Activated effector memory CD4-positive, alpha-beta T cell treated with anti-CD3 and anti-CD28 coated beads, Interleukin-2, amount 50 U/mL, for 16 hours (primary cell): ENCODE measurements at regions not wholly inside any gene's neighbourhood (a gene's known extent, or its start where the extent isn't known, plus 50 kb on each side); places are given as distances from the start of the nearest gene placed in this dataset.
A peak's percentile ranks its signal among the peaks of the same experiment; 100 is the strongest.

Experiments used
- DNase-seq: peaks from one replicate; pipeline ENCODE4 v3.0.0-alpha.2; 2020

GRCh38 chr12:34526946-34527345 lies 504.6 kb downstream of the ALG10 start:
- DNase-seq, result no peak

- DNase-seq, result no peak
These were observed 525.0 kb downstream of the ALG10 start for GRCh38 chr12:34547276-34547675.

DNA sequence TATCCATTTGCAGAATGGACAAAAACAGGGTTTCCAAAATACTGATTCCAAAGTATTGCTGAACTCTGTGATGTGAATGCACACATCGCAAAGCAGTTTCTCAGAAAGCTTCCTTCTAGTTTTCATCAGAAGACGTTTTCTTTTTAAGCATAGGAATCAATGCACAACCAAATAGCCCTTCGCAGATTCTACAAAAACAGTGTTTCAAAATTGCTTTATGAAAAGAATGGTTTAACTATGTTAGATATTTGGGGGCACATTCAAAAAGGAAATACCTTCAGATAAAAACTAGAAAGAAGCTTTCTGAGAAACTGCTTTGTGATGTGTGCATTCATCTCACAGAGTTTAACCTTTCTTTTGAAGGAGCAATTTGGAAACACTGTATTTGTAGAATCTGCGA lies 569.7 kb downstream of the ALG10 start:
- DNase-seq, result no peak

- DNase-seq, result peak; percentile 45
These were observed 573.7 kb downstream of the ALG10 start for GRCh38 chr12:34595749-34596733.

- peak; percentile 25 for DNase-seq
These were observed 575.5 kb downstream of the ALG10 start for GRCh38 chr12:34597548-34598351.

- no peak for DNase-seq
These were observed 576.1 kb downstream of the ALG10 start for GRCh38 chr12:34598352-34598827.

DNA sequence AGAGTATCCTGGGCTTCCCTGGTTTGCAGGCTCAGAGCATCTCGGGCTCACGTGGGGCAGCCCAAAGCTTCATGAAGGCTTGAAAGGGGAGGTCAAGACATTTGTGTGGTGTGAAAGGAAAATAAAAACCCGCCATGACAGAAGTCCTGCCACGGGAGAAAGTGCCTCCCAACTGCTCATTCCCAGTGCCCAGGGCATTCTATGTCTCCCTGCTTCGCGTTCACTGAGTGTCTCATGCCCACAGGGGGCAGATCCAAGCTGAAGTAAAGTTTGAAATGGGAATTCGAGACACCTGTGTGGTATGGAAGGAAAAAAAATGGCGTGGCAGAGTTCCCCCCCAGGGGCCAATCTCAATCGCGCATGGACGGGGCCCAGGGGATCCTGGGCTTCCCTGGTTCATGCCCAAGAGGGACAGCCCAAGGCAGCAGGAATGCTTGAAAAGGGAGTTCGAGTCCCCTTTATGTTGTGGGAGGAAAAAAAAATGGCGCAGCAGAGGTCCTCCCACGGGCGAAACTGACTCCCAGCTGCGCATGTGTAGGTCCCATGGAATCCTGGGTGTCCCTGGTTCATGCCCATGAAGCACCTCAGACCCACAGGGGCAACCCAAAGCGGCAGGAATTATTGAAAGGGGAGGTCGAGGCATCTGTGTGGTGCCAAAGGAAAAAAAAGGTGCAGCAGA lies 576.7 kb downstream of the ALG10 start:
- DNase-seq, result peak; percentile 28

DNA sequence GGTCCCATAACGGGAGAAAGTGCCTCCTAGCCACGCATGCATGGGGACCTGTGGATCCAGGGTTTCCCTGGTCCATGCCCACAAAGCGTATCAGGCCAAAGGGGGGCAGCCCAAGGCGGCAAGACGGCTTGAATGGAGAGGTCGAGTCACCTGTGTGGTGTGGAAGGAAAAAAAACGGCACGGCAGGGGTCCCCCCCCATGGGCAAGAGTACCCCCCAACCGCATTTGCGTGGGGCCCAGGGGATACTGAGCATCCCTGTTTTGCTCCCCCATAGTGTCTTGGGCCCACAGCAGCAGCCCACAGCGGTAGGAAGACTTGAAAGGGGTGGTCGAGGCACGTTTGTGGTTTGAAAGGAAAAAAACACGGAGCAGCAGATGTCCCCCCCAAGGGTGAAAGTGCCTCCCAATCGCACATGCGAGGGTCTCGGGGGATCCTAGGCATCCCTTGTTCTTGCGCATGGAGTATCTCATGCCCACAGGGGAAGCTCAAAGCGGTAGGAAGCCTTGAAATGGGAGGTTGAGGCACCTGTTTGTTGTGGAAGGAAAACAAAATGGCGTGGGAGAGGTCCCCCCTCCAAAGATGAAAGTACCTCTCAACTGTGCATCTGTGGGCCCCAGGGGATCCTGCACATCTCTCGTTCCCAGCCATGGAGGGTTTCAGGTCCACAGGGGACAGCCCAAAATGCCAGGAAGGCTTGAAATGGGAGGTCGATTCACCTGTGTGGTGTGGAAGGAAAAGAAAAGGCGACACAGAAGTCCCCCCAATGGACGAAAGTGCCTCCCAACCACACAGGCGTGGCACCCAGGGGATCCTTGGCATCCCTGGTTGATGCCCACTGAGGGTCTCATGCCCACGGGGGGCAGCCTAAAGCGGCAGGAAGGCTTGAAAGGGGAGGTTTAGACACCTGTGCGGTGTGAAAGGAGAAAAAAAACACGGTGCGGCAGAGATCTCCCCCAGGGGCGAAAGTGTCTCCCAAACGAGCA lies 577.5 kb downstream of the ALG10 start:
- peak; percentile 41 for DNase-seq

GRCh38 chr12:34600592-34601462 lies 578.5 kb downstream of the ALG10 start:
- DNase-seq, result peak; percentile 47

DNA sequence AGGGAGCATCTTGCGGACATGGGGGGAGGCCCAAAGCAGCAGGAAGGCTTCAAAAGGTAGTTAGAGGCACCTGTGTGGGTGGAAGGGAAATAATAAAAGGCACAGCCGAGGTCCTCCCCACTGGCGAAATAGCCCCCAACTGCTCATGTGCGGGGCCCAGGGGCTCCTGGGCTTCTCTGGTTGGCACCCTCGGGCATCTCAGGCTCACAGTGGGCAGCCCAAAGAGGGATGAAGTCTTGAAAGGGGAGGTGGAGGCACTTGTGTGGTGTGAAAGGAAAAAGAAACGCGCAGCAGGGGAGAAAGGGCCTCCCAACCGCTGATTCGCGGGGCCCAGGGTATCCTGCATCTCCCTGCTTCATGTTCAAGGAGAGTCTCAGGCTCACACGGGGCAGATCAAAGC lies 579.4 kb downstream of the ALG10 start:
- peak; percentile 38 for DNase-seq

GRCh38 chr12:34602213-34602940 lies 580.1 kb downstream of the ALG10 start:
- DNase-seq, result peak; percentile 24

GRCh38 chr12:34603382-34604035 lies 581.2 kb downstream of the ALG10 start:
- no peak for DNase-seq

DNA sequence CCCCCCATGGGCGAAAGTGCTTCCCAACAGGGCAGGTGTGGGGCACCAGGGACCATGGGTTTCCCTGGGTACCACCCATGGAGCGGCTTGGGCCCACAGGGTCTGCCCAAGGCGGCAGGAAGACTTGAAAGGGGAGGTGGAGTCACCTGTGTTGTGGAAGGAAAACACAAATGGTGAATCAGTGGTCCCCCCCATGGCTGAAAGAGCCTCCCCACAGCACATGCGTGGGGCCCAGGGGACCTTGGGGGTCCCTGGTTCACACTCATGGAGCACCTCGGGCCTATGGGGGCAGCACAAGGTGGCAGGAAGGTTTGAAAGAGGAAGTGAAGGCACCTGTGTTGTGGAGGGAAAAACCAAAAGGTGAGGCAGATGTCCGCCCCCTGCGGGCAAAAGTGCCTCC lies 581.9 kb downstream of the ALG10 start:
- no peak for DNase-seq

- no peak for DNase-seq
These were observed 582.6 kb downstream of the ALG10 start for GRCh38 chr12:34604631-34605509.

- DNase-seq, result no peak
These were observed 583.2 kb downstream of the ALG10 start for GRCh38 chr12:34605510-34605887.

DNA sequence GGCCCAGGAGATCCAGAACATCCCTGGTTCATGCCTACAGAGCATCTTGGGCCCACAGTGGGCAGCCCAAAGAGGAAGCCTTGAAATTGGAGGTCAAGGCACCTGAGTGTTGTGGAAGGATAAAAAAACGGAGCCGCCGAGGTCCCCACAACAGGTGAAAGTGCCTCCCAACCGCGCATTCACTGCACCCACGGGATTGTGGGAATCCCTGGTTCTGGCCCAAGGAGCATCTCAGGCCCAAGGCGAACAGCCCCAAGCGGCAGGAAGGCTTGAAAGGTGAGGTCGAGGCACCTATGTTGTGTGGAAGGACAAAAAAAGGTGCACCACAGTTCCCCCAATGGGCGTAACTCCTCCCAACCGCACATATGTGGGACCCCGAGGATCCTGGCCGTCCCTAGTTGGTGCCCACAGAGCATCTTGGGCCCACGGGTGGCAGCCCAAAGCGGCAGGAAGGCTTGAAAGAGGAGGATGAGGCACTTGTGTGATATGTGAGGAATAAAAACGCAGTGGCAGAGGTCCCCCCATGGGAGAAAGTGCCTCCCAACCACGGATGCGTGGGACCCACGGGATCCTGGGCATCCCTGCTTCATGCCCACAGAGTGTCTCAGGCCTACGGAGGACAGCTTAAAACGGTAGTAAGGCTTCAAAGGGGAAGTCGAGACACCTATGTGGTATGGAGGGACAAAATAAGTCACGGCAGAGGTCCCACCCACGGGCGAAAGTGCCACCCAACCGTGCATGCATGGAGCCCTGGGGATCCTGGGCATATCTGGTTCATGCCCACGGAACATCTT lies 583.9 kb downstream of the ALG10 start:
- no peak for DNase-seq

DNA sequence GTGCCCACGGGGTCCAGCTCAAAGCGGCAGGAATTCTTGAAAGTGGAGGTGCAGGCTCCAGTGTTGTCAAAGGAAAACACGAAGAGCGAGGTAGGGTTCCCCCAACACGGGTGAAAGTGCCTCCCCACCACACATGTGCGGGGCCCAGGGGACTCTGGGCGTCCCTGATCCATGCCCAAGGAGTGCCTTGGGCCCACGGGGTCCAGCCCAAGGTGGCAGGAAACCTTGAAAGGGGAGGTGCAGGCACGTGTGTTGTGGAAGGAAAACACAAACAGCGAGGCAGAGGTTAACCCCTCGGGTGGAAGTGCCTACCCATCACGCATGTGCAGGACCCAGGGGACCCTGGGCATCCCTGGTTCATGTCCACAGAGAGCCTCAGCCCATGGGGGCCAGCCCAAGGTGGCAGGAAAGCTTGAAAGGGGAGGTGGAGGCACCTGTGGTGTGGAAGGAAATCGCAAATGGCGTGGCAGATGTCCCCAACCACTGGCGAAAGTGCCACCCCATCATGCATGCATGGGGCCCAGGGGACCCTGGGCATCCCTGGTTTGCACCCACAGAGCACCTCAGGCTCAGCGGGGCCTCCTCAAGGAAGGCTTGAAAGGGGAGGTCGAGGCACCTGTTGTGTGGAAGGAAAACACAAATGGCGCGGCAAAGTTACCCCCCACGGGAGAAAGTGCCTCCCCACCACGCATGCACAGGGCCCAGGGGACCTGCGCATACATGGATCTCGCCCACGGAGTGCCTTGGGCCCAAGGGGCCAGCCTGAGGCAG lies 584.6 kb downstream of the ALG10 start:
- no peak for DNase-seq
